ENCODE measurements at regions not wholly inside any gene's neighbourhood (a gene's known extent, or its start where the extent isn't known, plus 50 kb on each side); places are given as distances from the start of the nearest gene placed in this dataset.

GRCh38 chr9:106051545-106051944, 357.2 kb downstream of the TMEM38B start:
- no peak overlapping the region for H3K27ac ChIP-seq (ENCODE audit: low read depth, low read length, poor library complexity, severe bottlenecking)
- no peaks in the 10 kb centered on the region for H3K36me3 ChIP-seq (ENCODE audit: insufficient read depth, low read length)
- POLR2A ChIA-PET = interaction anchor here (0.7 kb wide), 1 partner anchor 21 kb away, joined by 3 read pairs; no protein-coding TSS in a partner anchor
- no peaks in the 10 kb centered on the region for H3K4me1 ChIP-seq (ENCODE audit: insufficient read depth, low read length, poor library complexity, severe bottlenecking)
- H3K4me3 ChIP-seq (ENCODE audit: low read depth, low read length, poor library complexity, severe bottlenecking) = no peak overlapping the region
- CTCF ChIA-PET (ENCODE audit: unreplicated experiment) = no interaction called here
- DNase-seq (ENCODE audit: low spot score) = no peak
- intact Hi-C loops (cut with micrococcal nuclease; ENCODE audit: unreplicated experiment) = no loop called here
- no peak overlapping the region for H3K4me2 ChIP-seq (ENCODE audit: low read length)
- no peak overlapping the region for H2AFZ ChIP-seq (ENCODE audit: low read length)
- no peaks in the 10 kb centered on the region for H3K9me3 ChIP-seq (ENCODE audit: low read length)
- BruUV-seq (replicated peaks) = no TSS peak
- no peak for TF ChIP-seq CTCF (conservative IDR thresholded peaks at IDR 0.05; ENCODE audit: low read length)
- H3K79me2 ChIP-seq (ENCODE audit: insufficient read depth, low read depth, low read length) = no peaks in the 10 kb centered on the region
- H3K9me2 ChIP-seq (ENCODE audit: insufficient read depth, low read length) = no peaks in the 10 kb centered on the region; the same call in 1 of the 2 replicates
- H4K20me1 ChIP-seq (ENCODE audit: insufficient read depth, low read length) = no peaks in the 10 kb centered on the region

- no peak for TF ChIP-seq CTCF (conservative IDR thresholded peaks at IDR 0.05; ENCODE audit: low read length)
- TF ChIP-seq EZH2phosphoT487 (IDR thresholded peaks at IDR 0.05; ENCODE audit: borderline replicate concordance, low read depth, low read length) = no peak
- H3K4me2 ChIP-seq (ENCODE audit: low read length) = no peak overlapping the region
- no TSS peak for BruUV-seq (replicated peaks)
- ChIA-PET POLR2A (no interaction called here), CTCF (ENCODE audit: unreplicated experiment) (no interaction called here)
- no peaks in the 10 kb centered on the region for H3K4me1 ChIP-seq (ENCODE audit: insufficient read depth, low read length, poor library complexity, severe bottlenecking)
- H3K79me2 ChIP-seq (ENCODE audit: insufficient read depth, low read depth, low read length) = no peaks in the 10 kb centered on the region
- H3K36me3 ChIP-seq (ENCODE audit: insufficient read depth, low read length) = no peaks in the 10 kb centered on the region
- H3K27ac ChIP-seq (ENCODE audit: low read depth, low read length, poor library complexity, severe bottlenecking) = no peak overlapping the region
- intact Hi-C loops (cut with micrococcal nuclease; ENCODE audit: unreplicated experiment) = no loop called here
- no peaks in the 10 kb centered on the region for H3K9me3 ChIP-seq (ENCODE audit: low read length)
- no peaks in the 10 kb centered on the region for H4K20me1 ChIP-seq (ENCODE audit: insufficient read depth, low read length)
- no peak overlapping the region for H3K4me3 ChIP-seq (ENCODE audit: low read depth, low read length, poor library complexity, severe bottlenecking)
- H2AFZ ChIP-seq (ENCODE audit: low read length) = no peak overlapping the region
- H3K9me2 ChIP-seq (ENCODE audit: insufficient read depth, low read length) = no peaks in the 10 kb centered on the region; the same call in 1 of the 2 replicates
- no peak for DNase-seq (ENCODE audit: low spot score)
Observed at GRCh38 chr9:106052166-106052565, 357.8 kb downstream of the TMEM38B start.

GRCh38 chr9:106052735-106053134, 358.4 kb downstream of the TMEM38B start:
- ChIA-PET CTCF (ENCODE audit: unreplicated experiment) (no interaction called here), POLR2A (interaction anchor here (0.5 kb wide), 1 partner anchor 582 kb away, joined by 5 read pairs; no protein-coding TSS in a partner anchor)
- DNase-seq (ENCODE audit: low spot score) = no peak
- Histone ChIP-seq H3K27ac (ENCODE audit: low read depth, low read length, poor library complexity, severe bottlenecking) (no peak overlapping the region), H4K20me1 (ENCODE audit: insufficient read depth, low read length) (no peaks in the 10 kb centered on the region), H2AFZ (ENCODE audit: low read length) (no peak overlapping the region), H3K36me3 (ENCODE audit: insufficient read depth, low read length) (no peaks in the 10 kb centered on the region), H3K4me3 (ENCODE audit: low read depth, low read length, poor library complexity, severe bottlenecking) (no peak overlapping the region), H3K79me2 (ENCODE audit: insufficient read depth, low read depth, low read length) (no peaks in the 10 kb centered on the region), H3K4me1 (ENCODE audit: insufficient read depth, low read length, poor library complexity, severe bottlenecking) (no peaks in the 10 kb centered on the region), H3K4me2 (ENCODE audit: low read length) (no peak overlapping the region), H3K9me2 (ENCODE audit: insufficient read depth, low read length) (no peaks in the 10 kb centered on the region; the same call in 1 of the 2 replicates), H3K9me3 (ENCODE audit: low read length) (no peaks in the 10 kb centered on the region)
- intact Hi-C loops (cut with micrococcal nuclease; ENCODE audit: unreplicated experiment) = no loop called here
- TF ChIP-seq CTCF (conservative IDR thresholded peaks at IDR 0.05; ENCODE audit: low read length) (no peak), EZH2phosphoT487 (IDR thresholded peaks at IDR 0.05; ENCODE audit: borderline replicate concordance, low read depth, low read length) (no peak)
- BruUV-seq (replicated peaks) = no TSS peak
